RWPE1 (cell line): ENCODE measurements at regions not wholly inside any gene's neighbourhood (a gene's known extent, or its start where the extent isn't known, plus 50 kb on each side); places are given as distances from the start of the nearest gene placed in this dataset.

Experiments used
- CTCF ChIA-PET: fragments of 350-600 bp; sonication (Branson Sonifier 250); formaldehyde crosslinking; extraction: SDS; loops from one replicate; lab custom pipeline; 2021; lab: Yijun Ruan, JAX
- POLR2A ChIA-PET: fragments of 400-600 bp; formaldehyde crosslinking; extraction: SDS; loops from one replicate; lab custom pipeline; 2020; ENCODE audit warnings: antibody characterized with exemption; ENCODE audit not compliant: low non-redundant PET; lab: Yijun Ruan, JAX
- DNase-seq: peaks from one replicate; pipeline ENCODE4 v3.0.0; 2012; ENCODE audit warnings: low spot score
- H3K27ac ChIP-seq: fragments of 450-650 bp; 2 replicates; pipeline ENCODE4 v1.5.1; 2017
- CTCF ChIP-seq: fragments of 450-650 bp; conservative IDR thresholded peaks from 2 replicates; pipeline ENCODE4 v1.5.1; 2017; ENCODE audit warnings: low read depth, mild to moderate bottlenecking

- no peak for DNase-seq
- CTCF ChIA-PET, result no interaction called here
- POLR2A ChIA-PET, result no interaction called here
- TF ChIP-seq CTCF, result no peak
- no peak overlapping the region for H3K27ac ChIP-seq
Measured at GRCh38 chrX:39528161-39528916, 569.4 kb downstream of the BCOR start.

- CTCF ChIA-PET, result no interaction called here
Measured at GRCh38 chrX:39532761-39533160, 565.0 kb downstream of the BCOR start.

GRCh38 chrX:39534949-39535348, 562.8 kb downstream of the BCOR start:
- no peak for DNase-seq
- TF ChIP-seq CTCF, result no peak
- CTCF ChIA-PET, result interaction anchor here (0.6 kb wide), 1 partner anchor 622 kb away, joined by 3 read pairs; no protein-coding TSS in a partner anchor

More at GRCh38 chrX:39532761-39533160, 565.0 kb downstream of the BCOR start:
- DNase-seq, result no peak
- no peak overlapping the region for H3K27ac ChIP-seq
- no peak for TF ChIP-seq CTCF
- POLR2A ChIA-PET, result no interaction called here

GRCh38 chrX:39536211-39536610, 561.5 kb downstream of the BCOR start:
- TF ChIP-seq CTCF, result no peak
- H3K27ac ChIP-seq, result no peak overlapping the region
- ChIA-PET POLR2A (no interaction called here), CTCF (no interaction called here)
- DNase-seq, result no peak

More at GRCh38 chrX:39534949-39535348, 562.8 kb downstream of the BCOR start:
- no peak overlapping the region for H3K27ac ChIP-seq
- POLR2A ChIA-PET, result no interaction called here

GRCh38 chrX:39541881-39542280, 555.9 kb downstream of the BCOR start:
- no peak for DNase-seq
- no peak overlapping the region for H3K27ac ChIP-seq
- ChIA-PET POLR2A (no interaction called here), CTCF (interaction anchor here (0.7 kb wide), 1 partner anchor 864 kb away, joined by 3 read pairs; no protein-coding TSS in a partner anchor)
- no peak for TF ChIP-seq CTCF

GRCh38 chrX:39542316-39542715, 555.4 kb downstream of the BCOR start:
- no peak for TF ChIP-seq CTCF
- no peak overlapping the region for H3K27ac ChIP-seq
- DNase-seq, result no peak
- ChIA-PET CTCF (no interaction called here), POLR2A (no interaction called here)
